Fibroblast of lung (primary cell): ENCODE measurements at regions not wholly inside any gene's neighbourhood (a gene's known extent, or its start where the extent isn't known, plus 50 kb on each side); places are given as distances from the start of the nearest gene placed in this dataset.

Source experiments
- DNase-seq, 2 donors: peaks; one replicate each; pipeline versions ENCODE4 v3.0.0 to v3.0.0-alpha.2; 2010; ENCODE audit warnings: low read depth in 2 of 2
- H2AFZ ChIP-seq: 2 replicates; pipeline ENCODE4 v1.5.1; 2012; ENCODE audit warnings: low read length, control low read depth, inconsistent platforms
- H3K27ac ChIP-seq: 2 replicates; pipeline ENCODE4 v1.5.1; 2011; ENCODE audit warnings: low read length, control low read depth; ENCODE audit not compliant: insufficient read depth
- H3K27me3 ChIP-seq: 2 replicates; pipeline ENCODE4 v1.5.1; 2011; ENCODE audit warnings: mild to moderate bottlenecking, low read length; ENCODE audit not compliant: control insufficient read depth, insufficient read depth
- H3K36me3 ChIP-seq: 2 replicates; pipeline ENCODE4 v1.5.1; 2011; ENCODE audit warnings: low read length; ENCODE audit not compliant: control insufficient read depth, insufficient read depth
- H3K4me1 ChIP-seq: 2 replicates; pipeline ENCODE4 v1.5.1; 2011; ENCODE audit warnings: low read length; ENCODE audit not compliant: control insufficient read depth, insufficient read depth; ENCODE audit errors: extremely low read depth
- H3K4me2 ChIP-seq: 2 replicates; pipeline ENCODE4 v1.5.1; 2011; ENCODE audit warnings: low read length, control low read depth; ENCODE audit not compliant: insufficient read depth; ENCODE audit errors: extremely low read depth
- H3K4me3 ChIP-seq, 4 experiments: fragments of 200-600 bp in 1 of 4; sonication (generic) in 1 of 4; replicated peaks in 1 of 4; 2 replicates each; pipeline ENCODE4 v1.5.1; 2011 to 2016; ENCODE audit warnings: low read length in 4 of 4, low read depth in 3 of 4, mild to moderate bottlenecking in 3 of 4, control low read depth in 2 of 4, inconsistent platforms in 1 of 4, mixed read lengths in 1 of 4; ENCODE audit not compliant: insufficient read depth in 1 of 4; ENCODE audit errors: control extremely low read depth in 1 of 4
- H3K79me2 ChIP-seq: 2 replicates; pipeline ENCODE4 v1.5.1; 2012; ENCODE audit warnings: mild to moderate bottlenecking, low read length, inconsistent platforms; ENCODE audit not compliant: control insufficient read depth, insufficient read depth
- H3K9ac ChIP-seq: 2 replicates; pipeline ENCODE4 v1.5.1; 2011; ENCODE audit warnings: mild to moderate bottlenecking, low read length, control low read depth; ENCODE audit not compliant: insufficient read depth
- H3K9me3 ChIP-seq: 2 replicates; pipeline ENCODE4 v1.5.1; 2012; ENCODE audit warnings: low read depth, low read length; ENCODE audit not compliant: control insufficient read depth, insufficient read depth
- H4K20me1 ChIP-seq: 2 replicates; pipeline ENCODE4 v1.5.1; 2011; ENCODE audit warnings: low read length; ENCODE audit not compliant: control insufficient read depth, insufficient read depth; ENCODE audit errors: extremely low read depth
- CTCF ChIP-seq, 2 donors: IDR thresholded peaks in 1 of 2; conservative IDR thresholded peaks in 1 of 2; 1 replicate in 1 of 2; 2 replicates in 1 of 2; pipeline ENCODE4 v1.5.1; 2011 to 2012; ENCODE audit warnings: low read length in 2 of 2, control low read depth in 1 of 2, inconsistent platforms in 1 of 2, low read depth in 1 of 2, mild to moderate bottlenecking in 1 of 2
- EZH2 ChIP-seq: IDR thresholded peaks from 2 replicates; pipeline ENCODE4 v1.5.1; 2012; ENCODE audit warnings: low read length, control low read depth, mild to moderate bottlenecking; ENCODE audit errors: missing control alignments

- Histone ChIP-seq H3K79me2 (no peaks in the 10 kb centered on the region), H3K27ac (no peak overlapping the region), H3K27me3 (no peaks in the 10 kb centered on the region), H3K4me3 (no peak overlapping the region), H3K4me2 (no peak overlapping the region), H4K20me1 (no peaks in the 10 kb centered on the region), H3K4me1 (no peaks in the 10 kb centered on the region), H3K9ac (no peak overlapping the region), H2AFZ (no peak overlapping the region), H3K9me3 (no peaks in the 10 kb centered on the region), H3K36me3 (no peaks in the 10 kb centered on the region)
- TF ChIP-seq EZH2 (no peak), CTCF (conservative IDR thresholded peaks at IDR 0.05 in 1 of 2, IDR thresholded peaks at IDR 0.05 in 1 of 2; ENCODE audit: low read depth in 1 of 2, low read length in 2 of 2) (no peak)
- DNase-seq, result peak in 1 of 2 donors; percentile 22
Measured at GRCh38 chr2:183564726-183565125, 440.5 kb downstream of the NUP35 start.

GRCh38 chr2:183575481-183575880 is 451.2 kb downstream of the NUP35 start:
- Histone ChIP-seq H3K9me3 (no peaks in the 10 kb centered on the region), H2AFZ (no peak overlapping the region), H3K79me2 (no peaks in the 10 kb centered on the region), H3K4me2 (no peak overlapping the region), H3K36me3 (no peaks in the 10 kb centered on the region), H3K27me3 (no peaks in the 10 kb centered on the region), H3K4me3 (no peak overlapping the region), H4K20me1 (no peaks in the 10 kb centered on the region), H3K27ac (no peak overlapping the region), H3K9ac (no peak overlapping the region), H3K4me1 (no peaks in the 10 kb centered on the region)
- no peak for DNase-seq
- no peak for TF ChIP-seq EZH2
- no peak for TF ChIP-seq CTCF (conservative IDR thresholded peaks at IDR 0.05 in 1 of 2, IDR thresholded peaks at IDR 0.05 in 1 of 2; ENCODE audit: low read depth in 1 of 2, low read length in 2 of 2)

GRCh38 chr2:183579686-183580085 is 455.4 kb downstream of the NUP35 start:
- no peaks in the 10 kb centered on the region for H3K79me2 ChIP-seq
- TF ChIP-seq EZH2 (no peak), CTCF (conservative IDR thresholded peaks at IDR 0.05 in 1 of 2, IDR thresholded peaks at IDR 0.05 in 1 of 2; ENCODE audit: low read depth in 1 of 2, low read length in 2 of 2) (no peak)
- H2AFZ ChIP-seq, result no peak overlapping the region
- H3K4me3 ChIP-seq, result no peak overlapping the region
- H3K27me3 ChIP-seq, result no peaks in the 10 kb centered on the region
- H3K27ac ChIP-seq, result no peak overlapping the region
- H3K4me1 ChIP-seq, result no peaks in the 10 kb centered on the region
- H3K36me3 ChIP-seq, result no peaks in the 10 kb centered on the region
- no peak for DNase-seq
- no peak overlapping the region for H3K4me2 ChIP-seq
- no peak overlapping the region for H3K9ac ChIP-seq
- no peaks in the 10 kb centered on the region for H4K20me1 ChIP-seq
- H3K9me3 ChIP-seq, result no peaks in the 10 kb centered on the region
